Ovary (tissue), 7 donors: ENCODE measurements at regions not wholly inside any gene's neighbourhood (a gene's known extent, or its start where the extent isn't known, plus 50 kb on each side); places are given as distances from the start of the nearest gene placed in this dataset.

Experiments
- DNase-seq, 5 donors: peaks; one replicate each; pipeline ENCODE4 v3.0.0-alpha.2; 2019 to 2020
- H3K27ac ChIP-seq, 2 donors: fragments of 200-600 bp; one replicate each; pipeline versions ENCODE4 v1.5.1 to v1.8.0; 2019 to 2022
- H3K27me3 ChIP-seq: fragments of 200-600 bp; one replicate; pipeline ENCODE4 v1.8.0; 2022
- H3K36me3 ChIP-seq: fragments of 200-600 bp; sonication (generic); one replicate; pipeline ENCODE4 v1.5.1; 2019
- H3K4me1 ChIP-seq: one replicate; pipeline ENCODE4 v1.8.1; 2013; ENCODE audit warnings: mild to moderate bottlenecking, moderate library complexity; ENCODE audit not compliant: insufficient read depth
- H3K4me3 ChIP-seq: fragments of 200-600 bp; sonication (generic); one replicate; pipeline ENCODE4 v1.5.1; 2017
- H3K9me3 ChIP-seq, 2 donors: fragments of 200-600 bp in 1 of 2; sonication (generic) in 1 of 2; one replicate each; pipeline versions ENCODE4 v1.5.1 to v1.8.1; 2013 to 2019; ENCODE audit warnings: mild to moderate bottlenecking in 1 of 2, moderate library complexity in 1 of 2
- CTCF ChIP-seq, 3 donors: fragments of 450-650 bp in 2 of 3; fragments of 200-600 bp in 1 of 3; IDR thresholded peaks; one replicate each; pipeline versions ENCODE4 v1.5.1 to v1.8.0; 2016 to 2022; ENCODE audit warnings: antibody characterized with exemption in 3 of 3, mild to moderate bottlenecking in 1 of 3
- EP300 ChIP-seq: sonication (generic); formaldehyde crosslinking; IDR thresholded peaks from one replicate; pipeline ENCODE4 v1.6.1; 2017; ENCODE audit warnings: antibody characterized with exemption
- POLR2A ChIP-seq: fragments of 450-650 bp; IDR thresholded peaks from one replicate; pipeline ENCODE4 v1.6.1; 2017; ENCODE audit warnings: antibody characterized with exemption, mild to moderate bottlenecking, moderate library complexity
- WGBS, 3 donors: extraction: QIAGEN DNeasy Blood & Tissue Kit in 1 of 3; methylation state at CpG; one replicate each; pipeline versions ENCODE4 v1.1.5 to v1.1.7; 2013 to 2017; 5-methylcytosine and 5-hydroxymethylcytosine counted together
- intact Hi-C, 4 donors: fragments of 100-400 bp; cut with DNase I; formaldehyde crosslinking; loops; one replicate each; pipeline versions ENCODE4 v1.11.0 to v1.15.1; 2022 to 2023
- donor health status: DM: no; HTN: no; CAD: no; lungs with moderate emphysema.
- donor health status: DM: no; HTN: no; CAD: no.
- donor health status: Bipolar disorder and iron deficiency.
- donor health status: DM: no; HTN: no; CAD: no.
- donor health status: DM: yes; HTN: yes; CAD: no.

GRCh38 chr10:89926736-89927135, 225.3 kb downstream of the KIF20B start:
- H3K4me1 ChIP-seq: no peaks in the 10 kb centered on the region
- no peak for TF ChIP-seq CTCF (IDR thresholded peaks at IDR 0.05)
- no peak for TF ChIP-seq POLR2A
- no peak for TF ChIP-seq EP300
- no peaks in the 10 kb centered on the region for H3K36me3 ChIP-seq
- H3K27ac ChIP-seq: no peak overlapping the region
- no peaks in the 10 kb centered on the region for H3K27me3 ChIP-seq
- H3K4me3 ChIP-seq: no peak overlapping the region
- 88 to 93% (median 91%) methylated on average over 2 of the region's 2 CpGs for WGBS, 3 donors
- no peaks in the 10 kb centered on the region for H3K9me3 ChIP-seq
- intact Hi-C loops: no loop called here
- no peak for DNase-seq

- Histone ChIP-seq H3K27me3 (no peaks in the 10 kb centered on the region), H3K36me3 (no peaks in the 10 kb centered on the region), H3K4me1 (no peaks in the 10 kb centered on the region), H3K27ac (no peak overlapping the region), H3K9me3 (no peaks in the 10 kb centered on the region), H3K4me3 (no peak overlapping the region)
- 41 to 63% (median 50%) methylated on average over 8 of the region's 8 CpGs for WGBS, 3 donors
- no peak for DNase-seq
- TF ChIP-seq POLR2A (no peak), EP300 (no peak), CTCF (IDR thresholded peaks at IDR 0.05) (no peak)
- intact Hi-C loops: no loop called here
These were observed 228.1 kb downstream of the KIF20B start for GRCh38 chr10:89929282-89930026.

GRCh38 chr10:89937494-89937893, 236.1 kb downstream of the KIF20B start:
- intact Hi-C loops: no loop called here
- H3K27me3 ChIP-seq: no peaks in the 10 kb centered on the region
- H3K27ac ChIP-seq: no peak overlapping the region
- no peaks in the 10 kb centered on the region for H3K4me1 ChIP-seq
- WGBS, 3 donors: 86 to 91% (median 87%) methylated on average over 3 of the region's 3 CpGs
- no peak overlapping the region for H3K4me3 ChIP-seq
- no peaks in the 10 kb centered on the region for H3K9me3 ChIP-seq
- no peaks in the 10 kb centered on the region for H3K36me3 ChIP-seq
- TF ChIP-seq POLR2A: no peak
- TF ChIP-seq EP300: no peak
- TF ChIP-seq CTCF (IDR thresholded peaks at IDR 0.05): no peak
- DNase-seq: no peak

- Histone ChIP-seq H3K4me1 (no peaks in the 10 kb centered on the region), H3K9me3 (no peaks in the 10 kb centered on the region), H3K27ac (no peak overlapping the region), H3K4me3 (no peak overlapping the region), H3K36me3 (no peaks in the 10 kb centered on the region), H3K27me3 (no peaks in the 10 kb centered on the region)
- WGBS, 3 donors: 83 to 92% (median 84%) methylated on average over 1 of the region's 1 CpG
- no peak for TF ChIP-seq EP300
- TF ChIP-seq POLR2A: no peak
- no peak for TF ChIP-seq CTCF (IDR thresholded peaks at IDR 0.05)
- intact Hi-C loops: no loop called here
- no peak for DNase-seq
These were observed 238.7 kb downstream of the KIF20B start for GRCh38 chr10:89940076-89940475.
